ENCODE measurements at regions not wholly inside any gene's neighbourhood (a gene's known extent, or its start where the extent isn't known, plus 50 kb on each side); places are given as distances from the start of the nearest gene placed in this dataset.

DNA sequence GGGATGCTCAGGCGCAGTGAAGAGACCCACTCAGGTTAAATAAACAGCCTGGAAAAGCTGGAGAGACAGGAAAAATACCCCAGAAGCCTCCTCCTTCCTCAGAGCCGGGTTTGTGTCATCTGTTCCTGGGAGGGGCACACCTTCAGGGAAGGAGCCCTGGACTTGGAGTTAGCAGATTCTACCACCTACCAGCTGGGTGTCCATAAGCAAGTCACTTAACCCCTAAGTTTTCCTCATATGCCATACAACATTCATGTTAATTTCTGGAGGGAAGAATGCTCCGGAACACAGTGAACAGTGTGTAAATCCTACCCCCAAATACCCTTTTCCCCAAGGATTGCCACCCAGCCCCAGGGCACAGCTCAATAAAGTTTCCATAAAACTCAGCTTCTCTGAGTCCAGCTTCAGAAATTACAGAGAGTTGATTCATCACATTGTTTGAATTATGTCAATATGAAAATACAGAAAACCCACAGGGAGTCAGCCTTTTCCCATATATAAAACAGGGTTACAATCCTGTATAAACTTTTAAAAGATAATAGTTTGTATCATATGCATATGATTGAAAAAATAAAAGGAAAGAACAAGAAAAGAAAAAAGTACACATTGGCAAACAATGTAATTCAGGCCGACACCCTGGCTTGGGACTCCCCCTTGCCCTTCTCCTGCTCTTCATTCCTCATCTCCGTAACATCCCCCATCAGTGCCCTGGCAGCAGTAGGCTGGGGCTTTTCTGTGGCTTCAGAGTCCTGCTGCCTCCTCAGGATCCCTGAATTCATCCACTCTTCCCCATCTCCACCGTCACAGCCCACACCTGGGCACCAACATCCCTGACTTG, 291.8 kb upstream of the USP24 start:
- no peak for DNase-seq

DNA sequence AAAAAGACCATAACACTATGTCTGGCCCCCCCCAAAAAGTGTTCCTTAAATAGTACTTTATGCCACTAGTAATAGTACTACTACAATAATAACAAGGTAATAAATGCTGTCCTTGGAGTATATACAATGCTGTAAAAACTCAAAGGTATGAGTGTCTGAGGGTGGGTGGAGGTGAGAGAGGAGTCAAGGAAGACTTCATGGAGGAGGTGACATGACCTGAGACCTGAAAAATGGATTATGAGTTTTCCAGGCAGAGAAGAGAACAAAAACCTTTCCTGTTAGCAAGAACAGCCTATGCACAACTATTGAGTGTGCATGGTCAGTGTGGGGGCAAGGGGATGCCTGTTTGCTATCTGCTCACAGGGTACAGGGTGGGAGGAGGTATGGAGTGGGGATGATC, 290.2 kb upstream of the USP24 start:
- no peak for DNase-seq

GRCh38 chr1:55504306-55504731, 289.2 kb upstream of the USP24 start:
- no peak for DNase-seq

- no peak for DNase-seq
These were observed 288.6 kb upstream of the USP24 start for GRCh38 chr1:55503663-55504305.

GRCh38 chr1:55500601-55501000, 285.4 kb upstream of the USP24 start:
- no peak for DNase-seq

GRCh38 chr1:55490547-55490946, 275.4 kb upstream of the USP24 start:
- no peak for DNase-seq

DNA sequence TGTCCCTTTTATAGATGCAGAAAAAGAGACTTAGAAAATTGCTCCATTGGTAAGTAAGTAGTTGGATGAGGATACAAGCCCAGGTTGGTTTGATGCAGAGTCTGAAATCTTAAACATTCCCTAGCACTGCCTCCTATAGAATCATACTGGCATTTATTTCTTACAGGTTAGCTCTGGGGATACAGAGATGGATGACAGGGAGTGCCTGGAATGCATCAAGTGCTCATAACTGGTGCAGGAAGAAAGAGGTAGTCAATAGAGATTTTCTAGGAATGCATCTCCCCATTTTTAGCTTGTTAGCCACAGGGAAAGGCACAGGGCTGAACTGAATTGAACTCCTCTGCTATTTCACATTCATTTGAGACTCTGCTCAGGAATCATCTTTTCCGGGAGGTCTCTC, 269.0 kb upstream of the USP24 start:
- no peak for DNase-seq

DNA sequence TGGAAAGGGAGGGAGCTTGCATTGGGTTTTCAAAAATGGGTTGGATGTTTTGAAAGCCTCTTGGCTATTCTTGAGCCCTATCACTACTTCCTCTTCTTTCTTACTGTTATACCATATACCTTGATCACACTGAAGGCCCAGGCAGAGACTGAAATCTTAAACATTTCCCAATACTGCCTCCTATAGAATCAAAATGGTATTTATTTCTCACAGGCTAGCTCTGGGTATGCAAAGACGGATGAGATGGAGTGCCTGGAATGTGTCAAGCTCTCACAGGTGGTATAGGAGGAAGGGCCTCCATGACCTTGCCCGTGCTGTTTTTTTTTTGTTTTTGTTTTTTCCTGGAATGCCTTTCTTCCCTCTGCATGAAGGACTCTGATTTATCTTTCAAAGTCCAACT, 268.4 kb upstream of the USP24 start:
- DNase-seq, result no peak

GRCh38 chr1:55481634-55482033, 266.5 kb upstream of the USP24 start:
- DNase-seq, result no peak

GRCh38 chr1:55480029-55480795, 265.0 kb upstream of the USP24 start:
- DNase-seq, result no peak

DNA sequence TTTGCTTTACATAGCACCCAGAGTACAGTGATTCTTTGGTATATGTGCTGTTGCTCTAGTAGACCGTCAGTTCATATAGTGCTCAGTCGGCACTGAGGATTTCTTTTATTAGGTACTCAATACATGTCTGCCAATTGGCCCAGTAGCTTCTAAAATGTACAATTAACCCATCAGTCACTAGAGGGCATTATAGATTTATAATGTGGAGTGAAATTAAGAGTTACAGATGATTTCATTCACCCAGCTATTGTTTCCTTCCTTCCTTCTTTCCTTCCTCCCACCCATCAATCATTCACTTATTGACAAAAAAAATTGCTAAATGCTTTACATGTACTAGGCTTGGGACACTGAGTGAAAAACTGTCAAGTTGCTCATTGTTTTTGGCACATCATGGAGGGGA, 263.6 kb upstream of the USP24 start:
- no peak for DNase-seq

GRCh38 chr1:55477953-55478352, 262.8 kb upstream of the USP24 start:
- no peak for DNase-seq

GRCh38 chr1:55476445-55477015, 261.4 kb upstream of the USP24 start:
- DNase-seq, result no peak

- no peak for DNase-seq
These were observed 259.1 kb upstream of the USP24 start for GRCh38 chr1:55474168-55474786.

DNA sequence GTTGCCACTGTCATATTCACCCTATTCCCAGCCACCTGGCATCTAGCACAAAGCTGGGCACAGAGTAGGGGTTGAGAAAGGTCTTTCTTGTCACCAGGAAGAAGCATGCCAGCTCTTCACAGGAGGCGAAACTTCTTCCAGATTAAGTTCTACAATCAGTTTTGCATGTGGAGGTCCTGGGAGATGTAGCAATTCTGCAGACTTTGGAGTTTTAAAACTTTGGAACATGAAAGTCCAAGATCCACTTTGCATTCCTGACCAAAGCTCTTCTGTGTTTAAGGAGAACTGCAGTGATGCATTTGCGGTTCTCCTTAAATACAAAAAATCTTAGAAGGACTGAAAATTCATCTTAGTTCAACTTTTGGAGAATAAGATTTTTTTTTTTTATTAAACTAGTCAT, 258.5 kb upstream of the USP24 start:
- DNase-seq, result no peak

- no peak for DNase-seq
These were observed 257.6 kb upstream of the USP24 start for GRCh38 chr1:55472784-55473183.

- DNase-seq, result no peak
These were observed 257.0 kb upstream of the USP24 start for GRCh38 chr1:55472115-55472514.

DNA sequence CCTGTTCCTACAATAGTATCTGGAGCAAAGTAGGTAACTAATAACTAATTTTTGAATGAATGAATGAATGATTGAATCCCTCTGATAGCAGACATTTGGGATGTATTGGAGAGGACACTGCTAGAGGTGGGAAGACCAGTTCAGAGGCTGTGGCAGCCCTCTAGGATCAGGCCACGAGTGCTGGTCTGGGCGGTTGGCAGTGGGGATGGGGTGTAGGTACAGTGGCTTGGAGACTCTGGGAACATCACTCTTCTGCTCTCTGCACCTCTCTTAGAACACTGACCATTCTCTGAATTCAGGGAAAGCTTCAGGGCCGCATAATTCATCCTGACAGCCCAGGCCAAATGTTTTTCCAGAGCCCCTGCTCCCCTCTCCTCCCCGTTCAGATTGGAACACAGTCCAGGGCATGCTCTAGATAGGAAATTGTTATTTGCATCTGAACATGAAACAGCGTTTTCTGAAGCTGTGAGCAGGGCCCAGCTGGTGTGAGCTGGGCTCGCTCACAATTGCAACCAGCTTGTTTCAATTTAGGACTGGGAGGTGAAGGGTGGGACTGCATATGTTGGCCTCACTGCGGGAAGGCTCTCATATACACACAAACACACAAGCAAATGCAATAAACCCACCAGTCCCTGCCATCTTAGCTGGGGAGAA, 253.1 kb upstream of the USP24 start:
- no peak for DNase-seq

- no peak for DNase-seq
These were observed 251.8 kb upstream of the USP24 start for GRCh38 chr1:55466921-55467320.

GRCh38 chr1:55466373-55466772, 251.2 kb upstream of the USP24 start:
- DNase-seq, result no peak

DNA sequence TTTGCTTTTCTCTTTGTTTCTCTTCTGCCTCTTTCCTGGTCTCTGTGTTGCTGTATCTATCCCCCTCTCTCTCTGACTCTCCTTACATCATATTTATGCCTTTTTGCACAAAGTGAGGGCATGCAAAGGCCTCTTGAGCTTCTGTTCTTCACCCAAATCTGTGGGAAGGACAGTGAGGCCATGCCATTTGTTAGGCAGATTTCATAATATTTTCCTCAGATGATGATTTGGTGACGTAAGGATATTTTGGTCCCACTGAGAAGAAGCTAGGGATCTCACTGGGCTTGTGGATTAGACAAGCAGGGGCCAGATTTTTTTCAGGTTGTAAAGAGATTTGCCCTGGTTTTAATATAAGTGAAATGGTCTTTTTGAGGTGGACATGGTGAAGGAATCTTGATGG, 249.4 kb upstream of the USP24 start:
- DNase-seq, result no peak

- no peak for DNase-seq
These were observed 248.8 kb upstream of the USP24 start for GRCh38 chr1:55463814-55464475.

All from CD4-positive, alpha-beta T cell treated with Interleukin-21 for 1 hour (primary cell).